Neural progenitor cell (in vitro differentiated cells): ENCODE measurements at regions not wholly inside any gene's neighbourhood (a gene's known extent, or its start where the extent isn't known, plus 50 kb on each side); places are given as distances from the start of the nearest gene placed in this dataset.

ENCODE experiments used
- DNase-seq: peaks from one replicate; pipeline ENCODE4 v3.0.0-alpha.2; 2016; ENCODE audit warnings: low spot score
- H2AFZ ChIP-seq: fragments of 200-600 bp; sonication (generic); replicated peaks from 2 replicates; pipeline ENCODE4 v1.6.1; 2016; ENCODE audit warnings: antibody characterized with exemption
- H3F3A ChIP-seq: fragments of 200-600 bp; sonication (generic); 2 replicates; pipeline ENCODE4 v1.6.1; 2016; ENCODE audit warnings: antibody characterized with exemption, low read depth
- H3K27ac ChIP-seq: fragments of 200-600 bp; sonication (generic); 2 replicates; pipeline ENCODE4 v1.5.1; 2016; ENCODE audit warnings: mild to moderate bottlenecking
- H3K27me3 ChIP-seq: fragments of 200-600 bp; sonication (generic); 2 replicates; pipeline ENCODE4 v1.6.1; 2016; ENCODE audit warnings: mild to moderate bottlenecking, moderate library complexity
- H3K36me3 ChIP-seq: fragments of 200-600 bp; sonication (generic); 2 replicates; pipeline ENCODE4 v1.5.1; 2016
- H3K4me1 ChIP-seq: fragments of 200-600 bp; sonication (generic); 2 replicates; pipeline ENCODE4 v1.6.1; 2016; ENCODE audit warnings: mixed run types
- H3K4me2 ChIP-seq: fragments of 200-600 bp; sonication (generic); 2 replicates; pipeline ENCODE4 v1.6.1; 2016
- H3K4me3 ChIP-seq: fragments of 200-600 bp; sonication (generic); 2 replicates; pipeline ENCODE4 v1.5.1; 2016
- H3K79me2 ChIP-seq: fragments of 200-600 bp; sonication (generic); 2 replicates; pipeline ENCODE4 v1.6.1; 2016; ENCODE audit warnings: low read depth
- H3K9ac ChIP-seq: fragments of 200-600 bp; sonication (generic); 2 replicates; pipeline ENCODE4 v1.6.1; 2016
- H3K9me3 ChIP-seq: fragments of 200-600 bp; sonication (generic); 2 replicates; pipeline ENCODE4 v1.5.1; 2016; ENCODE audit warnings: low read depth
- H4K20me1 ChIP-seq: fragments of 200-600 bp; sonication (generic); 2 replicates; pipeline ENCODE4 v1.6.1; 2016; ENCODE audit warnings: low read depth
- H3K27ac Mint-ChIP-seq: 3 replicates; pipeline ENCODE4 v1.8.0; 2021; ENCODE audit warnings: mixed read lengths
- H3K27me3 Mint-ChIP-seq: 2 replicates; pipeline ENCODE4 v1.8.0; 2022; ENCODE audit warnings: low read depth, mild to moderate bottlenecking, inconsistent platforms, moderate library complexity, mixed read lengths; ENCODE audit not compliant: insufficient read depth
- H3K36me3 Mint-ChIP-seq: 3 replicates; pipeline ENCODE4 v1.8.0; 2021; ENCODE audit warnings: mixed read lengths
- H3K4me1 Mint-ChIP-seq: 3 replicates; pipeline ENCODE4 v1.8.0; 2021; ENCODE audit warnings: mixed read lengths
- H3K4me3 Mint-ChIP-seq: 3 replicates; pipeline ENCODE4 v1.8.0; 2021; ENCODE audit warnings: mild to moderate bottlenecking, moderate library complexity, mixed read lengths
- H3K9me3 Mint-ChIP-seq: 3 replicates; pipeline ENCODE4 v1.8.0; 2020; ENCODE audit warnings: mixed read lengths
- EZH2 ChIP-seq: fragments of 200-600 bp; sonication (generic); IDR thresholded peaks from 2 replicates; pipeline ENCODE4 v1.6.1; 2017; ENCODE audit warnings: antibody characterized with exemption, mild to moderate bottlenecking, moderate library complexity
- EZH2phosphoT487 ChIP-seq: fragments of 200-600 bp; sonication (generic); IDR thresholded peaks from 2 replicates; pipeline ENCODE4 v1.6.1; 2017; ENCODE audit warnings: antibody characterized with exemption
- TF ChIP-seq, protein P1 (sequence below): fragments of 200-600 bp; sonication (generic); IDR thresholded peaks from 2 replicates; pipeline ENCODE4 v1.5.1; 2017; ENCODE audit warnings: antibody characterized with exemption, mild to moderate bottlenecking

DNA sequence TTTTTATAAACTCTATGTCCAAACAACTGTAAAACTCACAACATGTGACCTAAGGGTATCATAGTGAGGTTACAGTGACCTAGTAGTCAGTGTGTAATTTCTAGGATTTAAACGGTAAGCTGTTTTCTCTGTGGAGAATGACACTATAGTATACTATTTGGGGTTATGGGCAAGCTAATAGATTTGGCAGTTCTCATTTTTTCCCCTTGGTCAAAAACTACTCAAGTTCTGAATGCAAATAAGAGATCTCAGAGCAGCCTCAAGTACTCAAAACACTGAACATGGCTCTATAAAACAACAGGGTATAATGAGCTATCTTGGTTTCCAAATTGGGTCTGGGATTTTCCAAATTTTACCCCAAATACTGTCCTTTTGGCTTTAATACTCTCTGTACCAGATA lies 88.5 kb upstream of the HMCN1 start:
- Mint-ChIP-seq H3K4me1 (peaks cover 30% of the 10 kb centered on the region), H3K9me3 (peaks cover 38% of the 10 kb centered on the region), H3K27ac (no peak overlapping the region), H3K36me3 (peaks cover 6% of the 10 kb centered on the region), H3K4me3 (no peak overlapping the region), H3K27me3 (peaks cover 6% of the 10 kb centered on the region)
- peak overlapping the region; percentile 4 for H3K4me3 ChIP-seq
- peak overlapping the region; percentile 97 for H3K27ac ChIP-seq
- H3K36me3 ChIP-seq, result no peaks in the 10 kb centered on the region
- no peaks in the 10 kb centered on the region for H4K20me1 ChIP-seq
- no peak overlapping the region for H3K9ac ChIP-seq
- no peaks in the 10 kb centered on the region for H3K9me3 ChIP-seq
- DNase-seq, result no peak
- TF ChIP-seq EZH2phosphoT487, result no peak
- TF ChIP-seq, protein P1, sequence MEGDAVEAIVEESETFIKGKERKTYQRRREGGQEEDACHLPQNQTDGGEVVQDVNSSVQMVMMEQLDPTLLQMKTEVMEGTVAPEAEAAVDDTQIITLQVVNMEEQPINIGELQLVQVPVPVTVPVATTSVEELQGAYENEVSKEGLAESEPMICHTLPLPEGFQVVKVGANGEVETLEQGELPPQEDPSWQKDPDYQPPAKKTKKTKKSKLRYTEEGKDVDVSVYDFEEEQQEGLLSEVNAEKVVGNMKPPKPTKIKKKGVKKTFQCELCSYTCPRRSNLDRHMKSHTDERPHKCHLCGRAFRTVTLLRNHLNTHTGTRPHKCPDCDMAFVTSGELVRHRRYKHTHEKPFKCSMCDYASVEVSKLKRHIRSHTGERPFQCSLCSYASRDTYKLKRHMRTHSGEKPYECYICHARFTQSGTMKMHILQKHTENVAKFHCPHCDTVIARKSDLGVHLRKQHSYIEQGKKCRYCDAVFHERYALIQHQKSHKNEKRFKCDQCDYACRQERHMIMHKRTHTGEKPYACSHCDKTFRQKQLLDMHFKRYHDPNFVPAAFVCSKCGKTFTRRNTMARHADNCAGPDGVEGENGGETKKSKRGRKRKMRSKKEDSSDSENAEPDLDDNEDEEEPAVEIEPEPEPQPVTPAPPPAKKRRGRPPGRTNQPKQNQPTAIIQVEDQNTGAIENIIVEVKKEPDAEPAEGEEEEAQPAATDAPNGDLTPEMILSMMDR, result no peak
- no peak for TF ChIP-seq EZH2
- H2AFZ ChIP-seq, result no peak overlapping the region
- peak overlapping the region; percentile 66 for H3K4me2 ChIP-seq
- H3K4me1 ChIP-seq, result peaks cover 22% of the 10 kb centered on the region
- peaks cover 23% of the 10 kb centered on the region for H3F3A ChIP-seq
- no peaks in the 10 kb centered on the region for H3K79me2 ChIP-seq
- no peaks in the 10 kb centered on the region for H3K27me3 ChIP-seq

DNA sequence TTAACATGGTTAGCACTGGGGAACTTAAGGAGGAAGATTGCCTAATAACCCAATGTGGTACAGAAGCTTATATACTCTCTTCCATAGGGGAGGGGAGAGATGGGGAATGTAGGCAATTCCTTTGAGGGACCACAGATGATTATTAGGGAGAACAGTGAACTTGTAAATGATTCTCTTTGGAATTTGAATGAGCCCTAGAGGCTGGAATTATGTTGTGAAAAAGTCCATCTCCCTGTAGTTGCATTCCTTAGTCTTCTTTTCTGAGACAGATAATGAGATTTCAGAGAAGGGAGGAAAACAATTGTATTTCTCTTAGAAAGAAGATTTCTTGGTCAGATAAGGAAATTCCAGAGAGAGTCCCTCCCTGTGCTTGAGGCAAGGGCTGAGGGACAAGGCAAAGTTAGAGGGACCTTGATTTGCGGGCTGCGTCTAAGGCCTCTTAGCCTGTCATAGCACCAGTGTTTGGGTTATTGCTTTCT lies 89.0 kb upstream of the HMCN1 start:
- peak; percentile 21 for DNase-seq
- H3K79me2 ChIP-seq, result no peaks in the 10 kb centered on the region
- TF ChIP-seq EZH2, result no peak
- TF ChIP-seq, protein P1, result no peak
- TF ChIP-seq EZH2phosphoT487, result no peak
- Mint-ChIP-seq H3K9me3 (peaks cover 35% of the 10 kb centered on the region), H3K27me3 (peaks cover 6% of the 10 kb centered on the region), H3K4me3 (no peak overlapping the region), H3K36me3 (peaks cover 6% of the 10 kb centered on the region), H3K27ac (peak overlapping the region; percentile 55), H3K4me1 (peaks cover 30% of the 10 kb centered on the region)
- H2AFZ ChIP-seq, result no peak overlapping the region
- peaks cover 23% of the 10 kb centered on the region for H3F3A ChIP-seq
- no peaks in the 10 kb centered on the region for H4K20me1 ChIP-seq
- H3K36me3 ChIP-seq, result no peaks in the 10 kb centered on the region
- no peaks in the 10 kb centered on the region for H3K9me3 ChIP-seq
- H3K27ac ChIP-seq, result peak overlapping the region; percentile 97
- no peaks in the 10 kb centered on the region for H3K27me3 ChIP-seq
- H3K4me3 ChIP-seq, result no peak overlapping the region
- peak overlapping the region; percentile 66 for H3K4me2 ChIP-seq
- peaks cover 22% of the 10 kb centered on the region for H3K4me1 ChIP-seq
- H3K9ac ChIP-seq, result no peak overlapping the region

DNA sequence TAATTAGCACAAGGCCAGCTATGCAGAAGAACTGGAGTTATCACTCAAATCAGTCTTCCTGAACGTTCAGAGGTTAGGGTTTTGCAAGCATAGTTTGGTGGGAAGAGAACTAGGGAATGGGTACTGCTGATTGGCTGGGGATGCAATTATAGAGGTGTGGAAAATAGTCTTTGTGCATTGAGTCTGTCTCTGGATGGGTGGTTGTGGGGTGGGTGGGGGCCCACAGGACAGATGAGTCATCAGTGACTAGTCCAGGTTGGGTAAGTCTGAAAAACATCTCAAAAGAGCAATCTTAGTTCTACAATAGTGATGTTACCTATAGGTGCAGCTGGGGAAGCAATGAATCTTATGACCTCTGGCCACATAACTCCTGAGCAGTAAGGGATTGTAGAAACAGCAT lies 89.7 kb upstream of the HMCN1 start:
- Histone ChIP-seq H3F3A (peaks cover 23% of the 10 kb centered on the region), H3K4me1 (peaks cover 22% of the 10 kb centered on the region), H3K27me3 (no peaks in the 10 kb centered on the region), H3K36me3 (no peaks in the 10 kb centered on the region), H3K9ac (no peak overlapping the region), H3K79me2 (no peaks in the 10 kb centered on the region), H3K9me3 (no peaks in the 10 kb centered on the region), H3K4me2 (no peak overlapping the region), H2AFZ (no peak overlapping the region), H4K20me1 (no peaks in the 10 kb centered on the region), H3K4me3 (no peak overlapping the region), H3K27ac (no peak overlapping the region)
- H3K27me3 Mint-ChIP-seq, result peaks cover 6% of the 10 kb centered on the region
- no peak for DNase-seq
- no peak overlapping the region for H3K4me3 Mint-ChIP-seq
- peaks cover 30% of the 10 kb centered on the region for H3K4me1 Mint-ChIP-seq
- peaks cover 6% of the 10 kb centered on the region for H3K36me3 Mint-ChIP-seq
- peak overlapping the region; percentile 55 for H3K27ac Mint-ChIP-seq
- H3K9me3 Mint-ChIP-seq, result peaks cover 33% of the 10 kb centered on the region
- TF ChIP-seq, protein P1, result no peak
- no peak for TF ChIP-seq EZH2
- TF ChIP-seq EZH2phosphoT487, result no peak
